HL-60 (cell line): ENCODE measurements at regions not wholly inside any gene's neighbourhood (a gene's known extent, or its start where the extent isn't known, plus 50 kb on each side); places are given as distances from the start of the nearest gene placed in this dataset.

Experiments used
- DNase-seq, 2 experiments: peaks; one replicate each; pipeline ENCODE4 v3.0.0-alpha.2; 2010 to 2020; ENCODE audit warnings: low read depth in 1 of 2, low spot score in 1 of 2
- H3K27ac ChIP-seq: fragments of 250-450 bp; sonication (Bioruptor Pico); replicated peaks from 2 replicates; pipeline ENCODE4 v1.5.1; 2020; ENCODE audit warnings: mild to moderate bottlenecking, moderate library complexity
- H3K27me3 ChIP-seq: fragments of 250-450 bp; sonication (Bioruptor Pico); 2 replicates; pipeline ENCODE4 v1.5.1; 2021; ENCODE audit warnings: mild to moderate bottlenecking, moderate library complexity; ENCODE audit not compliant: insufficient read depth, poor library complexity, severe bottlenecking
- H3K4me3 ChIP-seq: replicated peaks from 2 replicates; pipeline ENCODE4 v1.5.1; 2011; ENCODE audit warnings: mild to moderate bottlenecking, control low read depth, low read length; ENCODE audit not compliant: insufficient read depth
- CTCF ChIP-seq: IDR thresholded peaks from one replicate; pipeline ENCODE4 v1.5.1; 2011; ENCODE audit warnings: low read length, control low read depth, inconsistent platforms; ENCODE audit not compliant: insufficient read depth
- GABPA ChIP-seq: IDR thresholded peaks from 2 replicates; pipeline ENCODE4 v1.6.1; 2012; ENCODE audit warnings: low read depth
- POLR2AphosphoS5 ChIP-seq: IDR thresholded peaks from 2 replicates; pipeline ENCODE4 v1.6.1; 2012; ENCODE audit warnings: low read depth
- SPI1 ChIP-seq: IDR thresholded peaks from 2 replicates; pipeline ENCODE4 v1.6.1; 2012; ENCODE audit warnings: low read depth, mild to moderate bottlenecking, borderline replicate concordance
- TF ChIP-seq, protein P1 (sequence below): IDR thresholded peaks from 2 replicates; pipeline ENCODE4 v1.6.1; 2012; ENCODE audit warnings: low read depth; ENCODE audit not compliant: insufficient replicate concordance

- DNase-seq, result no peak
- Histone ChIP-seq H3K27me3 (no peaks in the 10 kb centered on the region), H3K27ac (no peak overlapping the region), H3K4me3 (no peak overlapping the region)
- TF ChIP-seq POLR2AphosphoS5 (no peak), GABPA (no peak), CTCF (no peak)
- TF ChIP-seq, protein P1, sequence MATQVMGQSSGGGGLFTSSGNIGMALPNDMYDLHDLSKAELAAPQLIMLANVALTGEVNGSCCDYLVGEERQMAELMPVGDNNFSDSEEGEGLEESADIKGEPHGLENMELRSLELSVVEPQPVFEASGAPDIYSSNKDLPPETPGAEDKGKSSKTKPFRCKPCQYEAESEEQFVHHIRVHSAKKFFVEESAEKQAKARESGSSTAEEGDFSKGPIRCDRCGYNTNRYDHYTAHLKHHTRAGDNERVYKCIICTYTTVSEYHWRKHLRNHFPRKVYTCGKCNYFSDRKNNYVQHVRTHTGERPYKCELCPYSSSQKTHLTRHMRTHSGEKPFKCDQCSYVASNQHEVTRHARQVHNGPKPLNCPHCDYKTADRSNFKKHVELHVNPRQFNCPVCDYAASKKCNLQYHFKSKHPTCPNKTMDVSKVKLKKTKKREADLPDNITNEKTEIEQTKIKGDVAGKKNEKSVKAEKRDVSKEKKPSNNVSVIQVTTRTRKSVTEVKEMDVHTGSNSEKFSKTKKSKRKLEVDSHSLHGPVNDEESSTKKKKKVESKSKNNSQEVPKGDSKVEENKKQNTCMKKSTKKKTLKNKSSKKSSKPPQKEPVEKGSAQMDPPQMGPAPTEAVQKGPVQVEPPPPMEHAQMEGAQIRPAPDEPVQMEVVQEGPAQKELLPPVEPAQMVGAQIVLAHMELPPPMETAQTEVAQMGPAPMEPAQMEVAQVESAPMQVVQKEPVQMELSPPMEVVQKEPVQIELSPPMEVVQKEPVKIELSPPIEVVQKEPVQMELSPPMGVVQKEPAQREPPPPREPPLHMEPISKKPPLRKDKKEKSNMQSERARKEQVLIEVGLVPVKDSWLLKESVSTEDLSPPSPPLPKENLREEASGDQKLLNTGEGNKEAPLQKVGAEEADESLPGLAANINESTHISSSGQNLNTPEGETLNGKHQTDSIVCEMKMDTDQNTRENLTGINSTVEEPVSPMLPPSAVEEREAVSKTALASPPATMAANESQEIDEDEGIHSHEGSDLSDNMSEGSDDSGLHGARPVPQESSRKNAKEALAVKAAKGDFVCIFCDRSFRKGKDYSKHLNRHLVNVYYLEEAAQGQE, result no peak
Observed at GRCh38 chr5:155833287-155833686, 493.7 kb upstream of the SGCD start.

GRCh38 chr5:155834271-155834975, 492.5 kb upstream of the SGCD start:
- DNase-seq, result no peak
- Histone ChIP-seq H3K27ac (no peak overlapping the region), H3K4me3 (no peak overlapping the region), H3K27me3 (no peaks in the 10 kb centered on the region)
- TF ChIP-seq POLR2AphosphoS5 (no peak), CTCF (no peak), SPI1 (no peak), GABPA (no peak)
- TF ChIP-seq, protein P1, result no peak

DNA sequence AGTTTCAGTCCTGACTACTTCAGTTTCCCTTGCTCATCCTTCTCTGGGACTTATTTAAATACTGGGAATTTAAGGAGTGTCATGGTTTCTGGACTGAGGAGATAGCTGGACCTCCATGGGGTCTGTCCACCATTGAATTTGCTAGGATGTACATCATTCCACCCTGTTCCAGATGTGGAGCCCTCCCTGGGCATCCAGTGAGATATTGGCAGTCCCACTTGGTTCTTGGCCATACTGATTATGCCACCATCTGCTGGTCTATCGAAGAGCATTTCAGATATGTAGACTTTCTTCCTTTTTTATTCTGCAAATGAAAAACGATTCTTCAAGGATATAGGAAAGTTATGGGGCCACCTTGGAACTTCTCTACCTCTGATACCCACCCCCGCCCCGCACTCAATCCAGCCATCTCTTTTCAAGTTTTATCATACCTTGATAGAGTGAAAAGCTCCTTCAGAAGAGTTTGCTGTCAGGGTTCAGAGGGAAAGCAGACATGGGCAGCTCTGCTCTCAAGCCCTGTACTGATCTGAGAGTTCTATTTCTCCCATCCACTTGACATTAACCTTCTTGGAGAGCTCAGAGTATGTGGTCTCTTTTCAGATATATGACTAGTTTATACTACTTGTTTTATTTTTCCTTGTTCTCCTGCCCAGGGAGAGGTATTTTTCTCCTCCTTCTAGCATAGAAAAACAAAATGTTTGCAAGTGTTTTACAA, 490.7 kb upstream of the SGCD start:
- TF ChIP-seq POLR2AphosphoS5 (no peak), CTCF (no peak), GABPA (no peak), SPI1 (no peak)
- TF ChIP-seq, protein P1, result no peak
- Histone ChIP-seq H3K4me3 (no peak overlapping the region), H3K27me3 (no peaks in the 10 kb centered on the region), H3K27ac (no peak overlapping the region)
- DNase-seq, result no peak
